HUDEP-2 (cell line): ENCODE measurements at regions not wholly inside any gene's neighbourhood (a gene's known extent, or its start where the extent isn't known, plus 50 kb on each side); places are given as distances from the start of the nearest gene placed in this dataset.

Experiments
- DNase-seq, 76 experiments: peaks; one replicate each; lab custom pipeline; 2025; ENCODE audit not compliant: unreplicated experiment in 76 of 76; lab: John Stamatoyannopoulos, UW

DNA sequence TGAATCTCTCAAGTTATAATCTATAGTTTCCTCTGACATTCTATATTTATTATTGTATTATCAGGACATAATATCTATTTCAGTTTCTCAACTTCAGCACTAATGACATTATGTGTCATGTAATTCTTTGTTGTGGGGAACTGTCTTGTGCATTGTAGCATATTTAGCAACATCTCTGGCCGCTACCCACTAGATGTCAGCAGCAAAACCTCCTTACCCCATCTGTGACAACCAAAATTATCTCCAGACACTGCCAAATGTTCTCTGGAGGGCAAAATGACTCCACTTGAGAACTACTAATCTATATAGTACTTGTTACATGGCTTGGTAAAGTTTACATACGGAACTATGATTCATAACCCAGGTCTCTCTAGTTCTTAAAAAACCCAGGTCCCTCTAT, 110.2 kb downstream of the RASSF9 start:
- DNase-seq: peak in 6 of 76 experiments; percentile 4 to 33 (median 22)

GRCh38 chr12:85733221-85733840, 102.9 kb downstream of the RASSF9 start:
- DNase-seq: no peak

GRCh38 chr12:85733984-85734383, 102.2 kb downstream of the RASSF9 start:
- no peak for DNase-seq

DNA sequence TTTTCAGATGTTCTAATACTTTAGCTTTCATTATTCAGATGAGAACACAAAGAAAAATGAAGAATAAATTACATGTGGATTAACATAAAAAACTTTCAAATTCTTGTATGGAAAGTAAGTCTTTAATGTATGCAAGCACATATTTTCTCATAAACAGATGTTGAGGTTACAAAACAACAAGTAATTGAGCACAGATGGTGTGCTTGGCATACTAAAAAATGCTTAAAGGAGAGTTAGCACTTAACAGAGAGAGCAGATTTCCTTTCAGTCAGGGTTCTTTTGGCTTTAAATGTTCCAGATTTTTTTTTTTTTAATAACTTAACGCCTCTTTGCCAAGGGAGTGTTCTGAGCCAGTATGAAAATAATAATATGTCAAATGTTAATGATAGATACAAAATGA, 96.0 kb downstream of the RASSF9 start:
- no peak for DNase-seq

DNA sequence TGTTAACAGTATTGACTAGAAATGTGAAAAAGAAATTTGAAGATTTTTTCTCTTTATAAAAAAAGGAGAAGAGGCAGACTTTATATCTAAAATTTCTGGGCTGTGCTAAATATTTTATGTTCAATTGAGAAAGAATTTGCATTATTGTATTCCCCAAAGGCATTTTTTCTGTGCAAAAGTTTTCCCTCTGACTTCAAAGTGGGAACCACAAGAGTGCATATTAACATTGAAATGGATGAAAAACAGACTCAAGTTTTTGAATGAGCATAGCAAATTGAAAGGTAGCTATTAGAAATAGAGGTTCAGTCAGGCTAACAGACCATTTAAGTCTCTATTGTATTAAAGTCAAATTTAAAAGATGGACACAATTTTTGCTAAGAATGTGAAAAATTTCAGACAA, 95.2 kb downstream of the RASSF9 start:
- no peak for DNase-seq

DNA sequence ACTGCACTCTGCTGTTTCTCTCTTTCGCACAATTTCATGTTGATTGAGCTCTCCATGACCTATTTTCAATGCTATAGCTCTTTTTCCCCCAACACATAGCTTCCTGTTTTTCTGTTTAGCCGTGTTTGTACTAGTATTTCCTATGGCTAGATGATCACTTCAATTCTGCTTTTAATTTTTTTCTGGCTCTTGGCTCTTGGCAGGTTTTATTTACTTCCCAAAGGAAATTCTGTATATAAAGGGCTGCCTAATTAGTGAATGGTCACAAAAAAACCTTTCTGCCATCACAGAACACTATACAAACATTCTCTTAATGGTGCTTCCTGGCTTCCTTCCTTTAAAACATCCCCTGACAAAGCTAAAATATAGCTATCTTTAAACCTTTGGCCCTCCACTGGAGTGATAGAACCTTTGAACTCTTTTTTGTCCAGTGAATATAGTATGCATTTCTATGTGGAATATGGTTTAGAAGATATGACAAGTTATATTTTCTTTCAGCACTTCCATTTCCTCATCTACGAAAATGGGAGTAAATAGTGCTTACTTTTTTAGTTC, 88.2 kb downstream of the RASSF9 start:
- DNase-seq: no peak
